IPS DF 6.9 (cell line): ENCODE measurements at regions not wholly inside any gene's neighbourhood (a gene's known extent, or its start where the extent isn't known, plus 50 kb on each side); places are given as distances from the start of the nearest gene placed in this dataset.

Experiments
- DNase-seq: peaks from one replicate; pipeline ENCODE4 v3.0.0-alpha.2; 2013; ENCODE audit warnings: low read depth, low spot score
- H3K27ac ChIP-seq: one replicate; pipeline ENCODE4 v1.5.1; 2013; ENCODE audit warnings: low read length, control low read depth
- H3K27me3 ChIP-seq: 2 replicates; pipeline ENCODE4 v1.6.1; 2013; ENCODE audit warnings: mild to moderate bottlenecking, low read length; ENCODE audit not compliant: control insufficient read depth, insufficient read depth
- H3K36me3 ChIP-seq: 2 replicates; pipeline ENCODE4 v1.6.1; 2013; ENCODE audit warnings: low read length; ENCODE audit not compliant: control insufficient read depth, insufficient read depth
- H3K4me1 ChIP-seq: 2 replicates; pipeline ENCODE4 v1.6.1; 2013; ENCODE audit warnings: low read length; ENCODE audit not compliant: control insufficient read depth, insufficient read depth
- H3K4me3 ChIP-seq: 2 replicates; pipeline ENCODE4 v1.5.1; 2013; ENCODE audit warnings: mild to moderate bottlenecking, low read length
- H3K9me3 ChIP-seq: 2 replicates; pipeline ENCODE4 v1.6.1; 2013; ENCODE audit warnings: low read length, inconsistent platforms; ENCODE audit not compliant: control insufficient read depth, insufficient read depth
- WGBS: extraction: QIAGEN DNeasy Blood & Tissue Kit; methylation state at CpG from one replicate; pipeline ENCODE4 v1.1.7; 2013; ENCODE audit warnings: mixed read lengths, missing lambda C conversion rate; ENCODE audit not compliant: insufficient read length, insufficient coverage; 5-methylcytosine and 5-hydroxymethylcytosine counted together

GRCh38 chr10:131758062-131758938, 142.5 kb upstream of the PPP2R2D start:
- DNase-seq: no peak
- 0 out of 2 replicates have a peak, but pooled peaks cover 1% of the 10 kb centered on the region for H3K4me1 ChIP-seq
- no CpG with 5 or more reads among the region's 18 CpGs for WGBS
- no peak overlapping the region for H3K4me3 ChIP-seq
- H3K36me3 ChIP-seq: no peaks in the 10 kb centered on the region
- H3K27me3 ChIP-seq: no peaks in the 10 kb centered on the region
- H3K9me3 ChIP-seq: no peaks in the 10 kb centered on the region; the same call in none of the 2 replicates
- H3K27ac ChIP-seq: no peak overlapping the region

- DNase-seq: no peak
- Histone ChIP-seq H3K4me3 (no peak overlapping the region), H3K4me1 (0 out of 2 replicates have a peak, but pooled peaks cover 1% of the 10 kb centered on the region), H3K36me3 (no peaks in the 10 kb centered on the region), H3K27ac (no peak overlapping the region), H3K27me3 (no peaks in the 10 kb centered on the region), H3K9me3 (no peaks in the 10 kb centered on the region; the same call in none of the 2 replicates)
- no CpG with 5 or more reads among the region's 9 CpGs for WGBS
Measured at GRCh38 chr10:131758939-131759301, 141.9 kb upstream of the PPP2R2D start.

GRCh38 chr10:131759347-131759746, 141.5 kb upstream of the PPP2R2D start:
- WGBS: no CpG with 5 or more reads among the region's 15 CpGs
- H3K36me3 ChIP-seq: no peaks in the 10 kb centered on the region
- H3K27ac ChIP-seq: no peak overlapping the region
- no peak for DNase-seq
- H3K27me3 ChIP-seq: no peaks in the 10 kb centered on the region
- H3K9me3 ChIP-seq: no peaks in the 10 kb centered on the region; the same call in none of the 2 replicates
- H3K4me3 ChIP-seq: no peak overlapping the region
- H3K4me1 ChIP-seq: 0 out of 2 replicates have a peak, but pooled peaks cover 1% of the 10 kb centered on the region

- no CpG with 5 or more reads among the region's 10 CpGs for WGBS
Measured at GRCh38 chr10:131760416-131761166, 140.2 kb upstream of the PPP2R2D start.

GRCh38 chr10:131762789-131763696, 137.8 kb upstream of the PPP2R2D start:
- Histone ChIP-seq H3K27ac (no peak overlapping the region), H3K9me3 (no peaks in the 10 kb centered on the region; the same call in 1 of the 2 replicates), H3K4me1 (0 out of 2 replicates have a peak, but pooled peaks cover 1% of the 10 kb centered on the region), H3K4me3 (no peak overlapping the region), H3K27me3 (no peaks in the 10 kb centered on the region), H3K36me3 (no peaks in the 10 kb centered on the region)
- no CpG with 5 or more reads among the region's 15 CpGs for WGBS
- DNase-seq: no peak

More at GRCh38 chr10:131760416-131761166, 140.2 kb upstream of the PPP2R2D start:
- Histone ChIP-seq H3K27ac (no peak overlapping the region), H3K36me3 (no peaks in the 10 kb centered on the region), H3K9me3 (no peaks in the 10 kb centered on the region; the same call in none of the 2 replicates), H3K4me3 (no peak overlapping the region), H3K27me3 (no peaks in the 10 kb centered on the region), H3K4me1 (0 out of 2 replicates have a peak, but pooled peaks cover 1% of the 10 kb centered on the region)
- no peak for DNase-seq

- no peak for DNase-seq
Measured at GRCh38 chr10:131764929-131765328, 135.9 kb upstream of the PPP2R2D start.

GRCh38 chr10:131766096-131766495, 134.7 kb upstream of the PPP2R2D start:
- DNase-seq: no peak
- Histone ChIP-seq H3K27me3 (no peaks in the 10 kb centered on the region; the same call in 1 of the 2 replicates), H3K36me3 (no peaks in the 10 kb centered on the region), H3K4me1 (no peaks in the 10 kb centered on the region), H3K9me3 (no peaks in the 10 kb centered on the region; the same call in 1 of the 2 replicates), H3K4me3 (no peak overlapping the region), H3K27ac (no peak overlapping the region)
- WGBS: no CpG with 5 or more reads among the region's 17 CpGs

More at GRCh38 chr10:131764929-131765328, 135.9 kb upstream of the PPP2R2D start:
- Histone ChIP-seq H3K9me3 (no peaks in the 10 kb centered on the region; the same call in 1 of the 2 replicates), H3K4me3 (no peak overlapping the region), H3K27ac (no peak overlapping the region), H3K36me3 (no peaks in the 10 kb centered on the region), H3K27me3 (no peaks in the 10 kb centered on the region; the same call in 1 of the 2 replicates), H3K4me1 (no peaks in the 10 kb centered on the region)
- no CpG with 5 or more reads among the region's 9 CpGs for WGBS

GRCh38 chr10:131767716-131768115, 133.1 kb upstream of the PPP2R2D start:
- Histone ChIP-seq H3K4me1 (no peaks in the 10 kb centered on the region), H3K36me3 (no peaks in the 10 kb centered on the region), H3K27me3 (no peaks in the 10 kb centered on the region; the same call in 1 of the 2 replicates), H3K4me3 (no peak overlapping the region), H3K27ac (no peak overlapping the region), H3K9me3 (peaks cover 2% of the 10 kb centered on the region)
- DNase-seq: no peak
- no CpG with 5 or more reads among the region's 7 CpGs for WGBS

GRCh38 chr10:131769571-131770410, 131.0 kb upstream of the PPP2R2D start:
- no peak overlapping the region for H3K27ac ChIP-seq
- no peak overlapping the region for H3K4me3 ChIP-seq
- peaks cover 2% of the 10 kb centered on the region for H3K9me3 ChIP-seq
- H3K4me1 ChIP-seq: no peaks in the 10 kb centered on the region
- no CpG with 5 or more reads among the region's 19 CpGs for WGBS
- H3K36me3 ChIP-seq: no peaks in the 10 kb centered on the region
- no peak for DNase-seq
- H3K27me3 ChIP-seq: no peaks in the 10 kb centered on the region; the same call in 1 of the 2 replicates
